SK-N-MC (cell line): ENCODE measurements at regions not wholly inside any gene's neighbourhood (a gene's known extent, or its start where the extent isn't known, plus 50 kb on each side); places are given as distances from the start of the nearest gene placed in this dataset.

Experiments used
- EZH2 ChIP-seq: fragments of 200-600 bp; sonication (generic); IDR thresholded peaks from one replicate; pipeline ENCODE4 v1.6.1; 2017; ENCODE audit warnings: antibody characterized with exemption
- FOXP2 ChIP-seq: optimal IDR thresholded peaks from 2 replicates; pipeline ENCODE3; 2011; ENCODE audit warnings: mild to moderate bottlenecking, moderate library complexity; ENCODE audit not compliant: insufficient read depth; ENCODE audit errors: extremely low read length, control extremely low read depth
- POLR2AphosphoS5 ChIP-seq: IDR thresholded peaks from 2 replicates; pipeline ENCODE4 v1.6.1; 2012; ENCODE audit warnings: mild to moderate bottlenecking, low read depth, low read length, borderline replicate concordance

GRCh38 chr12:25644979-25645378 lies 91.9 kb upstream of the LMNTD1 start:
- TF ChIP-seq POLR2AphosphoS5 (no peak), EZH2 (no peak), FOXP2 (no peak)
